Endothelial cell (in vitro differentiated cells): ENCODE measurements at regions not wholly inside any gene's neighbourhood (a gene's known extent, or its start where the extent isn't known, plus 50 kb on each side); places are given as distances from the start of the nearest gene placed in this dataset.

Experiments used
- DNase-seq: peaks from one replicate; pipeline ENCODE4 v3.0.0; 2021; ENCODE audit warnings: low spot score
- H3K27ac Mint-ChIP-seq: one replicate; pipeline ENCODE4 v1.8.0; 2021; ENCODE audit warnings: mixed read lengths, inconsistent platforms; ENCODE audit not compliant: unreplicated experiment
- H3K27me3 Mint-ChIP-seq: one replicate; pipeline ENCODE4 v1.8.0; 2021; ENCODE audit warnings: mild to moderate bottlenecking, moderate library complexity, mixed read lengths, inconsistent platforms; ENCODE audit not compliant: unreplicated experiment
- H3K36me3 Mint-ChIP-seq: one replicate; pipeline ENCODE4 v1.8.0; 2021; ENCODE audit warnings: mild to moderate bottlenecking, low read depth, mixed read lengths, inconsistent platforms; ENCODE audit not compliant: unreplicated experiment
- H3K4me1 Mint-ChIP-seq: one replicate; pipeline ENCODE4 v1.8.0; 2021; ENCODE audit warnings: mild to moderate bottlenecking, mixed read lengths, inconsistent platforms; ENCODE audit not compliant: unreplicated experiment
- H3K4me3 Mint-ChIP-seq: one replicate; pipeline ENCODE4 v1.8.0; 2021; ENCODE audit warnings: mild to moderate bottlenecking, mixed read lengths, inconsistent platforms; ENCODE audit not compliant: unreplicated experiment
- H3K9me3 Mint-ChIP-seq: one replicate; pipeline ENCODE4 v1.8.0; 2021; ENCODE audit warnings: mixed read lengths, inconsistent platforms; ENCODE audit not compliant: unreplicated experiment
- TF ChIP-seq, protein P1 (sequence below): fragments of 200-600 bp; sonication (generic); IDR thresholded peaks from one replicate; pipeline ENCODE4 v1.5.0; 2021; ENCODE audit warnings: antibody characterized with exemption; ENCODE audit not compliant: unreplicated experiment

DNA sequence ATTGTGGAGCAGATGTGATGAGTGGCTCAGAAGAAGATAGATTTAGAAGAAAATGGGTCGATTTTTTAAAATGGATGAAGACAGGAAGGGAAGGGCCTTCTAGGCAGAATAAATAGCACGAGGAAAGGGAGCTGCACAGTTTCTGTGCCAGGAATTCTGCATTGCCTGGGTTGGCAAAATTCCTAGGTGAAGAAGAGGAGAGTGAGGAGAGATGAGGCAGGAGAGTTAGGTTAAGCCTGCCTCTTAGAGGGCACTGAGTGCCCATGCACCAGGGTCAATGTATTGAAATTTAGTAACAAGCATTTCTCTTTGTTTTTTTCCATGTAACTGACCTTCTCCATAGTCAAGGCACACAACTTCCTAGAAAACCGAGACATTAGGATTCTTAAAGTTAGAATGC lies 159.5 kb downstream of the YTHDC2 start:
- Mint-ChIP-seq H3K36me3 (no peaks in the 10 kb centered on the region), H3K4me3 (no peak overlapping the region), H3K27me3 (peaks cover 2% of the 10 kb centered on the region), H3K27ac (no peak overlapping the region), H3K9me3 (no peaks in the 10 kb centered on the region), H3K4me1 (no peaks in the 10 kb centered on the region)
- TF ChIP-seq, protein P1, sequence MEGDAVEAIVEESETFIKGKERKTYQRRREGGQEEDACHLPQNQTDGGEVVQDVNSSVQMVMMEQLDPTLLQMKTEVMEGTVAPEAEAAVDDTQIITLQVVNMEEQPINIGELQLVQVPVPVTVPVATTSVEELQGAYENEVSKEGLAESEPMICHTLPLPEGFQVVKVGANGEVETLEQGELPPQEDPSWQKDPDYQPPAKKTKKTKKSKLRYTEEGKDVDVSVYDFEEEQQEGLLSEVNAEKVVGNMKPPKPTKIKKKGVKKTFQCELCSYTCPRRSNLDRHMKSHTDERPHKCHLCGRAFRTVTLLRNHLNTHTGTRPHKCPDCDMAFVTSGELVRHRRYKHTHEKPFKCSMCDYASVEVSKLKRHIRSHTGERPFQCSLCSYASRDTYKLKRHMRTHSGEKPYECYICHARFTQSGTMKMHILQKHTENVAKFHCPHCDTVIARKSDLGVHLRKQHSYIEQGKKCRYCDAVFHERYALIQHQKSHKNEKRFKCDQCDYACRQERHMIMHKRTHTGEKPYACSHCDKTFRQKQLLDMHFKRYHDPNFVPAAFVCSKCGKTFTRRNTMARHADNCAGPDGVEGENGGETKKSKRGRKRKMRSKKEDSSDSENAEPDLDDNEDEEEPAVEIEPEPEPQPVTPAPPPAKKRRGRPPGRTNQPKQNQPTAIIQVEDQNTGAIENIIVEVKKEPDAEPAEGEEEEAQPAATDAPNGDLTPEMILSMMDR = no peak
- DNase-seq = no peak

DNA sequence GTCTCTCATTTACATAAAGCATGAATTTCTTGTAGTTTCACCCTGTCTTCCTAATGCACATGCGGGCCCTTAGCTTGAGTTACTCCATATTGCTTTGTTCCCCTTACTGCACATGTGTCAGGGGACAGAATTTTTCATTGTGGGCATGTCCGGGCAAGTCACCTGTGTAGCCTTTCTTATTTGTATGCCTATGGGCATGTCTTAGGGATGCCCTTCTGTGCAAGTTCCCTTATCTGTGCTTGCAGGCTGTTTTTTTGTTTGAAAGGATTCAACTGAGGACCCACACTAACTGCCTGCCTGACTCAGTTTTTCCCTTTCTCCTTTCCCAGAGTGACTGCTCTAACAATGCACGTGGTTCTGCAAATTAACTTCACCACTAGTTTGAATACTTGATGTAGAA lies 161.7 kb downstream of the YTHDC2 start:
- no peak for DNase-seq
- Mint-ChIP-seq H3K9me3 (no peaks in the 10 kb centered on the region), H3K36me3 (no peaks in the 10 kb centered on the region), H3K4me1 (peaks cover 11% of the 10 kb centered on the region), H3K27me3 (no peaks in the 10 kb centered on the region), H3K4me3 (no peak overlapping the region), H3K27ac (no peak overlapping the region)
- TF ChIP-seq, protein P1 = no peak

DNA sequence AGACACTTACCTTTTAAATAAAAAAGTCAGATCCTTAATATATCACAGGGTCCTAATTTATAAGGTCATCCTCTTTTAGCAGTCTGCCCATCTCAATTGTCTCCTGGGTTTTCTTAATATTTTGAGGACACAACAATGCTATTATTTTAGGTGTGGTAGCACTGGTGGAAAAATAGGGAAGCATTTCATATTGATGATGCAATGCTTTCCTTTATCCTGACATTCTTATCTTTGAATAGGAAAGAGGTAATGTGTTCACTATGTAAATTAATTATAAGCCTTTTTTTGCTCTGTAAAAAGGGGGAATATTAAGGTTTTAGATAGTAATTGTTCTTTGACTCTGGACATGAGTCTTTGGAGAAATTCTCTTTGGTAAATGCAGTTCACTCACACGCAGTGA lies 164.7 kb downstream of the YTHDC2 start:
- H3K27ac Mint-ChIP-seq = no peak overlapping the region
- H3K4me1 Mint-ChIP-seq = peaks cover 13% of the 10 kb centered on the region
- no peaks in the 10 kb centered on the region for H3K9me3 Mint-ChIP-seq
- no peaks in the 10 kb centered on the region for H3K36me3 Mint-ChIP-seq
- no peak overlapping the region for H3K4me3 Mint-ChIP-seq
- H3K27me3 Mint-ChIP-seq = no peaks in the 10 kb centered on the region
- TF ChIP-seq, protein P1 = no peak
- DNase-seq = no peak

DNA sequence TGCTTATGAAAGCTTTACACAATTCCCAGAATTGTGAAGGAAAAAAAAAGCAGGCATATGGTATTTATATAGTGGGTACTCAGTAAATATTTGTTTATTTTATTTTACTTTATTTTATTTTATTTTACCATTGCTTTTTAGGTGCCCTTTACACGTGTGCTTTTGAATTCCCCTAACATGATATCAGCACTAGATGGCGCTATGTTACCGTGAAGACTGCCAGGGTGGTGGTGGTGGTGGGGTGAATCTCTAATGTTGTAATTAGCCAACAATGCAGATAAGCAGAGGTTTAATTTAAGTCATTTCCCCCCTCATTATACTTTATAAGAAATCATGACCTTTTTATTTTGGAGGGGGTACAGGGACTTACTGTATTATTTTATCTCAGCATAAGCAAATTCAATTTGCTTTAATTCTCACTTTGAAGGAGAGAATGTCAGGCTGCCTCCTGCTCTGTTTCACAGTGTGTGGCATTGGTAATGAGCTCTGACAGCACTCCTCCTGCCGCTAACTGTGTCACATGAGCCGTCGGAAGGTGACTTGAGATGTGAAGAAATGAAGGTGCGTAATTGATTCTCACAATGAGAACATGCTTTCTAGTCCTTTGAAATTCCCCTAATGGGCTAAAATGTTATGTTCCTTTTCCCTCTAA lies 165.6 kb downstream of the YTHDC2 start:
- H3K9me3 Mint-ChIP-seq = no peaks in the 10 kb centered on the region

DNA sequence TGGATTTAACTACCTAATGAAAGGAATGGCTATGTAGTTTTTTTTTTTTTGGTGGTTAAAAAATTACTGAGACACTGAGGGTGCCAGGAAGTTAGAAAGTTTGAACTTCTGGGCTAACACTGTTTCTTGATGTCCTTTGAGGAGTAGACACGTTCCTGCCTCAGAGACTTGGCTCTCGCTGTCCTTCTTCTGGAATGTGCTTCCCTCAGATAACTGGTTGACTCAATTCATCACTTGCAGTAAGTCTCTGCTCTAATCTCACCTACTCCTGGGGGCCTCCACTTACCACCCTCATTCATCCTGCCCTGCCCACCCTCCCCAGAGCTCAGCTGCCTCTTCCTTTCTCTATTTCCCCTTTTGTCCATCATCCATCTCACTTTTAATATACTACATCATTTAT lies 167.0 kb downstream of the YTHDC2 start:
- Mint-ChIP-seq H3K4me3 (no peak overlapping the region), H3K36me3 (no peaks in the 10 kb centered on the region), H3K27me3 (no peaks in the 10 kb centered on the region), H3K9me3 (no peaks in the 10 kb centered on the region), H3K4me1 (peaks cover 13% of the 10 kb centered on the region), H3K27ac (no peak overlapping the region)
- no peak for DNase-seq
- TF ChIP-seq, protein P1 = no peak

More for the DNA sequence above, 165.6 kb downstream of the YTHDC2 start:
- no peak overlapping the region for H3K27ac Mint-ChIP-seq
- H3K27me3 Mint-ChIP-seq = no peaks in the 10 kb centered on the region
- no peak overlapping the region for H3K4me3 Mint-ChIP-seq
- no peaks in the 10 kb centered on the region for H3K36me3 Mint-ChIP-seq
- TF ChIP-seq, protein P1 = peak; percentile 64
- DNase-seq = peak; percentile 62
- peaks cover 13% of the 10 kb centered on the region for H3K4me1 Mint-ChIP-seq
